C4-2B (cell line): ENCODE measurements at regions not wholly inside any gene's neighbourhood (a gene's known extent, or its start where the extent isn't known, plus 50 kb on each side); places are given as distances from the start of the nearest gene placed in this dataset.

Experiments
- CTCF ChIP-seq: fragments of 450-650 bp; conservative IDR thresholded peaks from 2 replicates; pipeline ENCODE4 v1.5.1; 2017; ENCODE audit warnings: mild to moderate bottlenecking
- ZFX ChIP-seq: fragments of 450-650 bp; IDR thresholded peaks from 2 replicates; pipeline ENCODE4 v1.6.1; 2017

GRCh38 chr12:97408363-97408762, 54.2 kb upstream of the RMST start:
- TF ChIP-seq CTCF (no peak), ZFX (no peak)
